IMR-90 (cell line): ENCODE measurements at regions not wholly inside any gene's neighbourhood (a gene's known extent, or its start where the extent isn't known, plus 50 kb on each side); places are given as distances from the start of the nearest gene placed in this dataset.

Experiments
- ATAC-seq: fragments of 200-7000 bp; cut with Tn5 transposase; 2 replicates; pipeline ENCODE4 v1.9.1; 2020; ENCODE audit warnings: low read depth, mild to moderate bottlenecking, moderate library complexity
- BruUV-seq: library from RNA; stranded (reverse); fragments of 400-500 nt; replicated peaks from 2 replicates; lab custom pipeline; 2021; lab: Mats Ljungman, UMichigan
- CTCF ChIA-PET: fragments of 300-600 bp; formaldehyde crosslinking; extraction: SDS; loops from one replicate; lab custom pipeline; 2021; ENCODE audit warnings: antibody characterized with exemption; lab: Yijun Ruan, JAX
- POLR2A ChIA-PET: fragments of 300-600 bp; sonication (Branson Sonifier 250); formaldehyde crosslinking; loops from one replicate; lab custom pipeline; 2022; ENCODE audit warnings: antibody characterized with exemption; ENCODE audit not compliant: unreplicated experiment; lab: Charles Lee
- DNase-seq: peaks from one replicate; pipeline ENCODE4 v3.0.0; 2013
- H2AFZ ChIP-seq: replicated peaks from 2 replicates; pipeline ENCODE3; 2013; ENCODE audit warnings: low read length, mild to moderate bottlenecking; ENCODE audit not compliant: poor library complexity
- H2AK5ac ChIP-seq: 2 replicates; pipeline ENCODE4 v1.6.1; 2013; ENCODE audit warnings: low read depth, low read length, inconsistent platforms
- H2AK9ac ChIP-seq: replicated peaks from 2 replicates; pipeline ENCODE3; 2013; ENCODE audit warnings: mild to moderate bottlenecking, low read depth, low read length, moderate library complexity; ENCODE audit not compliant: poor library complexity
- H2BK120ac ChIP-seq: 2 replicates; pipeline ENCODE4 v1.6.1; 2013; ENCODE audit warnings: low read depth, low read length, inconsistent platforms
- H2BK15ac ChIP-seq: 3 replicates; pipeline ENCODE4 v1.6.1; 2013; ENCODE audit warnings: low read depth, low read length, inconsistent platforms
- H2BK20ac ChIP-seq: 2 replicates; pipeline ENCODE4 v1.6.1; 2013; ENCODE audit warnings: low read depth, mild to moderate bottlenecking, inconsistent platforms, low read length, moderate library complexity
- H2BK5ac ChIP-seq: 2 replicates; pipeline ENCODE4 v1.6.1; 2013; ENCODE audit warnings: mild to moderate bottlenecking, low read depth, low read length, inconsistent platforms; ENCODE audit not compliant: poor library complexity, severe bottlenecking
- H3K14ac ChIP-seq: replicated peaks from 2 replicates; pipeline ENCODE4 v1.6.1; 2013; ENCODE audit warnings: low read depth, low read length, inconsistent platforms
- H3K18ac ChIP-seq: 2 replicates; pipeline ENCODE4 v1.6.1; 2013; ENCODE audit warnings: low read depth, low read length, control low read depth
- H3K23ac ChIP-seq: 2 replicates; pipeline ENCODE4 v1.6.1; 2013; ENCODE audit warnings: low read depth, low read length, inconsistent platforms
- H3K27ac ChIP-seq: 2 replicates; pipeline ENCODE4 v1.5.1; 2013; ENCODE audit warnings: mild to moderate bottlenecking, control low read depth, low read length; ENCODE audit not compliant: insufficient read depth
- H3K27me3 ChIP-seq: 2 replicates; pipeline ENCODE4 v1.6.1; 2013; ENCODE audit warnings: low read length; ENCODE audit not compliant: control insufficient read depth, insufficient read depth
- H3K36me3 ChIP-seq: 2 replicates; pipeline ENCODE4 v1.6.1; 2013; ENCODE audit warnings: low read length, mixed read lengths; ENCODE audit not compliant: control insufficient read depth, insufficient read depth
- H3K4ac ChIP-seq: 2 replicates; pipeline ENCODE4 v1.6.1; 2013; ENCODE audit warnings: low read depth, low read length, inconsistent platforms
- H3K4me1 ChIP-seq: 2 replicates; pipeline ENCODE4 v1.6.1; 2013; ENCODE audit warnings: low read length, mixed read lengths; ENCODE audit not compliant: control insufficient read depth, insufficient read depth
- H3K4me2 ChIP-seq: 2 replicates; pipeline ENCODE4 v1.6.1; 2013; ENCODE audit warnings: low read depth, mild to moderate bottlenecking, control low read depth, low read length, moderate library complexity
- H3K4me3 ChIP-seq: 2 replicates; pipeline ENCODE4 v1.5.1; 2013; ENCODE audit warnings: low read depth, mild to moderate bottlenecking, control low read depth, low read length, moderate library complexity; ENCODE audit not compliant: insufficient read depth
- H3K56ac ChIP-seq: 2 replicates; pipeline ENCODE4 v1.6.1; 2013; ENCODE audit warnings: low read length, inconsistent platforms; ENCODE audit not compliant: insufficient read depth; ENCODE audit errors: extremely low read depth
- H3K79me1 ChIP-seq, 2 experiments: 2 replicates each; pipeline ENCODE4 v1.6.1; 2013; ENCODE audit warnings: low read length in 2 of 2, inconsistent platforms in 1 of 2, low read depth in 1 of 2
- H3K9ac ChIP-seq: 2 replicates; pipeline ENCODE4 v1.6.1; 2013; ENCODE audit warnings: low read depth, low read length, control low read depth
- H3K9me1 ChIP-seq: 2 replicates; pipeline ENCODE4 v1.6.1; 2013; ENCODE audit warnings: low read length, inconsistent platforms; ENCODE audit not compliant: insufficient read depth
- H3K9me3 ChIP-seq: 2 replicates; pipeline ENCODE4 v1.6.1; 2013; ENCODE audit warnings: low read length; ENCODE audit not compliant: control insufficient read depth, insufficient read depth
- H4K20me1 ChIP-seq: 2 replicates; pipeline ENCODE4 v1.6.1; 2013; ENCODE audit warnings: low read length, inconsistent platforms; ENCODE audit not compliant: insufficient read depth
- H4K5ac ChIP-seq: 2 replicates; pipeline ENCODE4 v1.6.1; 2013; ENCODE audit warnings: mild to moderate bottlenecking, low read depth, low read length, control low read depth
- H4K8ac ChIP-seq, 2 experiments: 2 replicates each; pipeline ENCODE4 v1.6.1; 2013; ENCODE audit warnings: low read depth in 2 of 2, low read length in 2 of 2, control low read depth in 1 of 2, inconsistent platforms in 1 of 2
- H4K91ac ChIP-seq: 2 replicates; pipeline ENCODE4 v1.6.1; 2013; ENCODE audit warnings: low read depth, low read length, inconsistent platforms; ENCODE audit not compliant: insufficient read depth
- BHLHE40 ChIP-seq: fragments of 150-350 bp; IDR thresholded peaks from 2 replicates; pipeline ENCODE4 v1.6.1; 2016; ENCODE audit warnings: mild to moderate bottlenecking, low read depth, low read length
- CHD1 ChIP-seq: IDR thresholded peaks from 2 replicates; pipeline ENCODE4 v1.6.1; 2012; ENCODE audit warnings: low read depth, low read length, improper control_type of control experiment
- CTCF ChIP-seq: conservative IDR thresholded peaks from 2 replicates; pipeline ENCODE4 v1.5.1; 2012; ENCODE audit warnings: mild to moderate bottlenecking, low read depth, low read length, improper control_type of control experiment
- FOS ChIP-seq: fragments of 150-350 bp; IDR thresholded peaks from 2 replicates; pipeline ENCODE4 v1.6.1; 2016; ENCODE audit warnings: low read depth, low read length
- MAFK ChIP-seq: IDR thresholded peaks from 2 replicates; pipeline ENCODE4 v1.6.1; 2012; ENCODE audit warnings: low read depth, low read length, improper control_type of control experiment
- MAZ ChIP-seq: IDR thresholded peaks from 2 replicates; pipeline ENCODE4 v1.6.1; 2012; ENCODE audit warnings: low read depth, mild to moderate bottlenecking, low read length, improper control_type of control experiment, moderate library complexity, borderline replicate concordance
- MXI1 ChIP-seq: IDR thresholded peaks from 2 replicates; pipeline ENCODE4 v1.6.1; 2012; ENCODE audit warnings: low read depth, mild to moderate bottlenecking, low read length, moderate library complexity, borderline replicate concordance
- RAD21 ChIP-seq: IDR thresholded peaks from 2 replicates; pipeline ENCODE4 v1.6.1; 2012; ENCODE audit warnings: low read length, improper control_type of control experiment
- RCOR1 ChIP-seq: IDR thresholded peaks from 2 replicates; pipeline ENCODE4 v1.6.1; 2012; ENCODE audit warnings: mild to moderate bottlenecking, low read length, improper control_type of control experiment; ENCODE audit not compliant: insufficient replicate concordance
- RFX5 ChIP-seq: IDR thresholded peaks from 2 replicates; pipeline ENCODE4 v1.8.0; 2012; ENCODE audit warnings: low read depth, mild to moderate bottlenecking, low read length, moderate library complexity
- SMC3 ChIP-seq: fragments of 150-350 bp; IDR thresholded peaks from 2 replicates; pipeline ENCODE4 v1.6.1; 2016; ENCODE audit warnings: low read depth, mild to moderate bottlenecking, antibody characterized with exemption, low read length, moderate library complexity
- USF2 ChIP-seq: fragments of 150-350 bp; IDR thresholded peaks from 2 replicates; pipeline ENCODE4 v1.6.1; 2017; ENCODE audit warnings: mild to moderate bottlenecking, antibody characterized with exemption, low read length, low read depth
- WGBS, 2 experiments: methylation state at CpG; one replicate each; pipeline versions ENCODE4 v1.1.5 to v1.1.7; 2013; ENCODE audit warnings: missing lambda C conversion rate in 2 of 2; ENCODE audit not compliant: insufficient read length in 1 of 2; ENCODE audit errors: extremely low coverage in 2 of 2; 5-methylcytosine and 5-hydroxymethylcytosine counted together
- dilution Hi-C: fragments of 300-500 bp; cut with HindIII; formaldehyde crosslinking; loops from one replicate; pipeline ENCODE4 v1.14.3; 2018; ENCODE audit warnings: low sequenced_read_pairs; ENCODE audit not compliant: unreplicated experiment
- in situ Hi-C: fragments of 300-500 bp; cut with MboI; formaldehyde crosslinking; loops from 3 replicates; pipeline ENCODE4 v1.14.3; 2019; ENCODE audit warnings: low sequenced_read_pairs, inconsistent platforms, mixed read lengths
- intact Hi-C: fragments of 100-400 bp; cut with micrococcal nuclease; formaldehyde crosslinking; loops from 2 replicates; pipeline ENCODE4 v1.10.0; 2022
- TF ChIP-seq, protein P1 (sequence below): fragments of 150-350 bp; IDR thresholded peaks from 2 replicates; pipeline ENCODE4 v1.6.1; 2016; ENCODE audit warnings: low read depth, mild to moderate bottlenecking, low read length, moderate library complexity, borderline replicate concordance

DNA sequence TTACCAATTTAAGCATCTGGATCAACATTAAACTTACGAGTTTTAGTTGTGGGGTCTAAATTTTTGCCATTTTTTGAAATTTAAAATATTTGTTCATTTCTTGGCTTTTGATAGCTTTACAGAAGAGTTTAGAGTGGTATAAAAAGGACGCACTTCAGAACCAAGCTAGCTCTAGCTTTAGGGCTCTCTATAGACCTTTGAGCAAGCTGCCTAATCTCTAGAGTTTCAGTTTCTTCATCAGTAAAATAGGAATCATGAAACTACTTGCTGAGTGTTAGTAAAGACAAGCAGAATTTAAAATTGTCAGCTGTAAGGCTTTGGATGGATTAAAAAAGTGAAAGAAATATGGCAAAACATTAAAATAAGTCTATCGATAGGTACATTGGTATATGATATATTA lies 266.5 kb downstream of the IPMK start:
- ATAC-seq (no peak), DNase-seq (no peak)
- no peak overlapping the region for H3K27ac ChIP-seq
- no peak overlapping the region for H2BK20ac ChIP-seq
- no peak overlapping the region for H3K9ac ChIP-seq
- H2BK15ac ChIP-seq: no peak overlapping the region
- no peaks in the 10 kb centered on the region for H3K27me3 ChIP-seq
- no TSS peak for BruUV-seq
- H3K4me1 ChIP-seq: no peaks in the 10 kb centered on the region
- no peak overlapping the region for H3K23ac ChIP-seq
- in situ Hi-C loops (no loop called here), dilution Hi-C loops (no loop called here), intact Hi-C loops (no loop called here)
- no peak overlapping the region for H4K8ac ChIP-seq
- no peaks in the 10 kb centered on the region for H3K9me3 ChIP-seq
- no peak overlapping the region for H3K4ac ChIP-seq
- no CpG with 5 or more reads among the region's 3 CpGs for WGBS, 2 experiments
- H2AFZ ChIP-seq: no peak overlapping the region
- H4K20me1 ChIP-seq: no peaks in the 10 kb centered on the region
- H3K36me3 ChIP-seq: no peaks in the 10 kb centered on the region
- H3K14ac ChIP-seq: no peak overlapping the region
- no peak for TF ChIP-seq RAD21
- TF ChIP-seq CHD1: no peak
- no peak for TF ChIP-seq MAZ
- no peak for TF ChIP-seq MAFK
- TF ChIP-seq SMC3: no peak
- no peak for TF ChIP-seq BHLHE40
- no peak for TF ChIP-seq RFX5
- no peak for TF ChIP-seq MXI1
- no peak for TF ChIP-seq RCOR1
- TF ChIP-seq CTCF: no peak
- no peak for TF ChIP-seq FOS
- no peak for TF ChIP-seq USF2
- TF ChIP-seq, protein P1, sequence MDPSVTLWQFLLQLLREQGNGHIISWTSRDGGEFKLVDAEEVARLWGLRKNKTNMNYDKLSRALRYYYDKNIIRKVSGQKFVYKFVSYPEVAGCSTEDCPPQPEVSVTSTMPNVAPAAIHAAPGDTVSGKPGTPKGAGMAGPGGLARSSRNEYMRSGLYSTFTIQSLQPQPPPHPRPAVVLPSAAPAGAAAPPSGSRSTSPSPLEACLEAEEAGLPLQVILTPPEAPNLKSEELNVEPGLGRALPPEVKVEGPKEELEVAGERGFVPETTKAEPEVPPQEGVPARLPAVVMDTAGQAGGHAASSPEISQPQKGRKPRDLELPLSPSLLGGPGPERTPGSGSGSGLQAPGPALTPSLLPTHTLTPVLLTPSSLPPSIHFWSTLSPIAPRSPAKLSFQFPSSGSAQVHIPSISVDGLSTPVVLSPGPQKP: no peak
- no peak overlapping the region for H4K91ac ChIP-seq
- H4K5ac ChIP-seq: no peak overlapping the region
- no peak overlapping the region for H2BK5ac ChIP-seq
- no peak overlapping the region for H3K18ac ChIP-seq
- no peak overlapping the region for H2BK120ac ChIP-seq
- no peaks in the 10 kb centered on the region for H3K9me1 ChIP-seq
- H2AK5ac ChIP-seq: no peak overlapping the region
- H3K4me2 ChIP-seq: no peak overlapping the region
- POLR2A ChIA-PET: no interaction called here
- no peaks in the 10 kb centered on the region for H3K79me1 ChIP-seq
- CTCF ChIA-PET: no interaction called here
- H2AK9ac ChIP-seq: no peak overlapping the region
- no peak overlapping the region for H3K56ac ChIP-seq
- H3K4me3 ChIP-seq: no peak overlapping the region
